HCT116 (cell line): ENCODE measurements at regions not wholly inside any gene's neighbourhood (a gene's known extent, or its start where the extent isn't known, plus 50 kb on each side); places are given as distances from the start of the nearest gene placed in this dataset.

Source experiments
- ATAC-seq: fragments of 200-7000 bp; cut with Tn5 transposase; 2 replicates; pipeline ENCODE4 v1.9.1; 2020; ENCODE audit warnings: mild to moderate bottlenecking, moderate library complexity
- BruUV-seq: library from RNA; stranded (reverse); fragments of 400-500 nt; replicated peaks from 2 replicates; lab custom pipeline; 2021; lab: Mats Ljungman, UMichigan
- CTCF ChIA-PET: fragments of 300-600 bp; sonication (Branson Sonifier 250); formaldehyde crosslinking; loops from one replicate; lab custom pipeline; 2021; ENCODE audit warnings: antibody characterized with exemption; lab: Charles Lee
- POLR2A ChIA-PET: fragments of 300-600, 350-600 bp; sonication (Branson Sonifier 250); formaldehyde crosslinking; loops from one replicate; lab custom pipeline; 2021; ENCODE audit warnings: antibody characterized with exemption; lab: Charles Lee
- RAD21 ChIA-PET, 2 experiments: fragments of 300-600 bp; sonication (Branson Sonifier 250); formaldehyde crosslinking; loops; one replicate each; lab custom pipeline; 2023; ENCODE audit warnings: low total read pairs in 2 of 2; ENCODE audit not compliant: uncharacterized antibody in 2 of 2, unreplicated experiment in 2 of 2, low non-redundant PET in 1 of 2; lab: Charles Lee
- DNase-seq: peaks from one replicate; pipeline ENCODE4 v3.0.0-alpha.2; 2010; ENCODE audit warnings: low read depth, low spot score
- H2AFZ ChIP-seq: fragments of 200-600 bp; shearing (Covaris generic), sonication (generic); 2 replicates; pipeline ENCODE4 v1.6.1; 2017; ENCODE audit warnings: low read depth, mixed run types, mixed read lengths, antibody characterized with exemption, low read length; ENCODE audit not compliant: poor library complexity, severe bottlenecking
- H3K27ac ChIP-seq: 2 replicates; pipeline ENCODE4 v1.5.1; 2012; ENCODE audit warnings: low read depth, low read length
- H3K27me3 ChIP-seq: fragments of 200-600 bp; sonication (generic); 2 replicates; pipeline ENCODE4 v1.6.1; 2016; ENCODE audit warnings: mixed run types, low read length, mixed read lengths; ENCODE audit not compliant: insufficient read depth
- H3K36me3 ChIP-seq, 2 experiments: fragments of 200-500 bp in 1 of 2; fragments of 200-600 bp in 1 of 2; sonication (Bioruptor generic) in 1 of 2; sonication (generic) in 1 of 2; 2 replicates each; pipeline versions ENCODE4 v1.5.1 to v1.6.1; 2014 to 2016; ENCODE audit warnings: low read length in 2 of 2, inconsistent platforms in 1 of 2, mixed read lengths in 1 of 2, mixed run types in 1 of 2; ENCODE audit not compliant: insufficient read depth in 2 of 2, control insufficient read depth in 1 of 2
- H3K4me1 ChIP-seq, 2 experiments: fragments of 200-600 bp in 1 of 2; sonication (generic) in 1 of 2; 2 replicates each; pipeline versions ENCODE4 v1.5.1 to v1.6.1; 2012 to 2017; ENCODE audit warnings: low read length in 2 of 2, inconsistent platforms in 1 of 2, mild to moderate bottlenecking in 1 of 2, mixed read lengths in 1 of 2, mixed run types in 1 of 2, moderate library complexity in 1 of 2; ENCODE audit not compliant: insufficient read depth in 2 of 2, control insufficient read depth in 1 of 2
- H3K4me2 ChIP-seq: fragments of 200-600 bp; sonication (generic); 2 replicates; pipeline ENCODE4 v1.6.1; 2017; ENCODE audit warnings: mixed run types, low read length, mixed read lengths
- H3K4me3 ChIP-seq, 2 experiments: fragments of 200-600 bp in 1 of 2; sonication (generic) in 1 of 2; replicated peaks in 1 of 2; 2 replicates each; pipeline ENCODE4 v1.5.1; 2011 to 2016; ENCODE audit warnings: low read length in 2 of 2, control low read depth in 1 of 2, low read depth in 1 of 2, mild to moderate bottlenecking in 1 of 2, mixed read lengths in 1 of 2, mixed run types in 1 of 2
- H3K79me2 ChIP-seq: fragments of 200-600 bp; sonication (generic); 2 replicates; pipeline ENCODE4 v1.6.1; 2017; ENCODE audit warnings: mild to moderate bottlenecking, mixed run types, low read length, moderate library complexity, mixed read lengths; ENCODE audit not compliant: insufficient read depth
- H3K9ac ChIP-seq: fragments of 200-600 bp; sonication (generic); 2 replicates; pipeline ENCODE4 v1.6.1; 2016; ENCODE audit warnings: low read length, mixed read lengths
- H3K9me2 ChIP-seq: fragments of 200-600 bp; sonication (generic), shearing (Covaris generic); 2 replicates; pipeline ENCODE4 v1.6.1; 2017; ENCODE audit warnings: mixed run types, mild to moderate bottlenecking, moderate library complexity; ENCODE audit not compliant: insufficient read depth
- H3K9me3 ChIP-seq, 2 experiments: fragments of 200-500 bp in 1 of 2; fragments of 200-600 bp in 1 of 2; sonication (Bioruptor generic) in 1 of 2; sonication (generic) in 1 of 2; 2 replicates each; pipeline ENCODE4 v1.6.1; 2014 to 2017; ENCODE audit warnings: low read length in 2 of 2, mixed read lengths in 2 of 2, inconsistent platforms in 1 of 2, low read depth in 1 of 2, mild to moderate bottlenecking in 1 of 2, mixed run types in 1 of 2, moderate library complexity in 1 of 2; ENCODE audit not compliant: control insufficient read depth in 1 of 2, insufficient read depth in 1 of 2
- H4K20me1 ChIP-seq: fragments of 200-600 bp; sonication (generic), shearing (Covaris generic); 2 replicates; pipeline ENCODE4 v1.6.1; 2017; ENCODE audit warnings: mixed run types, mild to moderate bottlenecking, moderate library complexity; ENCODE audit not compliant: insufficient read depth
- CBX3 ChIP-seq: IDR thresholded peaks from 2 replicates; pipeline ENCODE4 v1.6.1; 2012; ENCODE audit warnings: low read depth
- ELF1 ChIP-seq: IDR thresholded peaks from 2 replicates; pipeline ENCODE4 v1.6.1; 2012; ENCODE audit warnings: low read depth, borderline replicate concordance
- EZH2 ChIP-seq: fragments of 200-600 bp; sonication (generic); IDR thresholded peaks from 2 replicates; pipeline ENCODE4 v1.6.1; 2017; ENCODE audit warnings: antibody characterized with exemption, mixed run types
- EZH2phosphoT487 ChIP-seq: fragments of 200-600 bp; IDR thresholded peaks from 2 replicates; pipeline ENCODE4 v1.6.1; 2018; ENCODE audit warnings: antibody characterized with exemption, borderline replicate concordance
- JUND ChIP-seq: IDR thresholded peaks from 2 replicates; pipeline ENCODE4 v1.6.1; 2012
- MAX ChIP-seq: IDR thresholded peaks from 2 replicates; pipeline ENCODE4 v1.6.1; 2012
- POLR2AphosphoS5 ChIP-seq: IDR thresholded peaks from 2 replicates; pipeline ENCODE4 v1.6.1; 2011; ENCODE audit warnings: mild to moderate bottlenecking, low read depth, low read length, moderate library complexity
- RAD21 ChIP-seq: IDR thresholded peaks from 2 replicates; pipeline ENCODE4 v1.6.1; 2012; ENCODE audit warnings: low read depth, mild to moderate bottlenecking
- SIN3A ChIP-seq: IDR thresholded peaks from 2 replicates; pipeline ENCODE4 v1.6.1; 2012; ENCODE audit warnings: low read depth
- SP1 ChIP-seq: IDR thresholded peaks from 2 replicates; pipeline ENCODE4 v1.6.1; 2012; ENCODE audit warnings: low read depth
- TCF7L2 ChIP-seq: IDR thresholded peaks from 2 replicates; pipeline ENCODE4 v1.7.0; 2011; ENCODE audit warnings: borderline replicate concordance, inconsistent platforms; ENCODE audit not compliant: insufficient read depth, insufficient read length; ENCODE audit errors: extremely low read depth
- YY1 ChIP-seq: IDR thresholded peaks from 2 replicates; pipeline ENCODE4 v1.6.1; 2011; ENCODE audit warnings: low read length, low read depth, moderate library complexity, mild to moderate bottlenecking; ENCODE audit not compliant: insufficient replicate concordance; ENCODE audit errors: extremely low read depth
- intact Hi-C: fragments of 100-400 bp; cut with micrococcal nuclease; formaldehyde crosslinking; loops from 2 replicates; pipeline ENCODE4 v1.10.0; 2022
- TF ChIP-seq, protein P1 (sequence below): IDR thresholded peaks from 2 replicates; pipeline ENCODE4 v1.6.1; 2012

GRCh38 chr5:57676222-57677098, 193.8 kb upstream of the ACTBL2 start:
- no peak overlapping the region for H3K4me2 ChIP-seq
- H3K27me3 ChIP-seq = no peaks in the 10 kb centered on the region
- DNase-seq (no peak), ATAC-seq (no peak)
- H3K4me3 ChIP-seq = no peak overlapping the region
- no peak for TF ChIP-seq TCF7L2
- no peak for TF ChIP-seq JUND
- TF ChIP-seq SIN3A = no peak
- no peak for TF ChIP-seq SP1
- no peak for TF ChIP-seq RAD21
- TF ChIP-seq, protein P1, sequence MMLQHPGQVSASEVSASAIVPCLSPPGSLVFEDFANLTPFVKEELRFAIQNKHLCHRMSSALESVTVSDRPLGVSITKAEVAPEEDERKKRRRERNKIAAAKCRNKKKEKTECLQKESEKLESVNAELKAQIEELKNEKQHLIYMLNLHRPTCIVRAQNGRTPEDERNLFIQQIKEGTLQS = no peak
- no peak for TF ChIP-seq POLR2AphosphoS5
- TF ChIP-seq EZH2phosphoT487 = no peak
- TF ChIP-seq EZH2 = no peak
- no peak for TF ChIP-seq MAX
- no peak for TF ChIP-seq YY1
- no peak for TF ChIP-seq ELF1
- no peak for TF ChIP-seq CBX3
- intact Hi-C loops = loop anchor here (10.0 kb wide), 1 partner anchor 518 kb away; no protein-coding TSS in a partner anchor
- H3K27ac ChIP-seq = no peak overlapping the region
- H2AFZ ChIP-seq = no peak overlapping the region
- CTCF ChIA-PET = no interaction called here
- no peaks in the 10 kb centered on the region for H3K36me3 ChIP-seq
- H4K20me1 ChIP-seq = no peaks in the 10 kb centered on the region
- BruUV-seq = no TSS peak
- no peaks in the 10 kb centered on the region for H3K9me3 ChIP-seq
- RAD21 ChIA-PET = no interaction called here
- POLR2A ChIA-PET = no interaction called here
- H3K9me2 ChIP-seq = no peaks in the 10 kb centered on the region
- no peak overlapping the region for H3K9ac ChIP-seq
- H3K4me1 ChIP-seq = peaks cover 0 to 11% of the 10 kb centered on the region in 2 experiments; a peak in 2 of 4 replicates
- H3K79me2 ChIP-seq = no peaks in the 10 kb centered on the region
